ENCODE measurements at regions not wholly inside any gene's neighbourhood (a gene's known extent, or its start where the extent isn't known, plus 50 kb on each side); places are given as distances from the start of the nearest gene placed in this dataset.

- BruUV-seq (replicated peaks): no TSS peak
- TF ChIP-seq ZNF407 (IDR thresholded peaks at IDR 0.05; ENCODE audit: low read depth) (no peak), ZNF512 (tag; IDR thresholded peaks at IDR 0.05) (no peak), MCM2 (IDR thresholded peaks at IDR 0.05; ENCODE audit: low read depth) (no peak), ZNF3 (CRISPR knock-in tag; IDR thresholded peaks at IDR 0.05) (no peak), SIN3A (IDR thresholded peaks at IDR 0.05; ENCODE audit: borderline replicate concordance in 2 of 2, control insufficient read depth in 1 of 2, low read depth in 2 of 2, low read length in 2 of 2) (no peak), COPS2 (conservative IDR thresholded peaks at IDR 0.05) (no peak), ZNF277 (CRISPR knock-in tag; IDR thresholded peaks at IDR 0.05; ENCODE audit: borderline replicate concordance) (no peak), ZBTB34 (CRISPR knock-in tag; IDR thresholded peaks at IDR 0.05) (no peak)
These were observed 124.3 kb upstream of the LRRC3B start for GRCh38 chr3:26498271-26498670.

More at GRCh38 chr3:26498271-26498670, 124.3 kb upstream of the LRRC3B start:
- ATAC-seq (no peak), DNase-seq (ENCODE audit: extremely low read depth in 1 of 4, low spot score in 3 of 4) (no peak), FAIRE-seq (no peak)
- in situ Hi-C loops (cut with MboI) (no loop called here), intact Hi-C loops (cut with micrococcal nuclease) (no loop called here)
- H3K4me2 ChIP-seq (ENCODE audit: insufficient read depth, low read length): no peak overlapping the region
- H3K27ac ChIP-seq (ENCODE audit: extremely low read depth, low read depth, low read length): no peak overlapping the region
- H3K79me2 ChIP-seq (ENCODE audit: control insufficient read depth, insufficient read depth, low read length): no peaks in the 10 kb centered on the region
- POLR2A ChIA-PET: no interaction called here
- H4K20me1 ChIP-seq (replicated peaks; ENCODE audit: control insufficient read depth, insufficient read depth, low read length): no peaks in the 10 kb centered on the region
- WGBS (ENCODE audit: insufficient coverage, low coverage, missing lambda C conversion rate): 0% methylated on average over 2 of the region's 2 CpGs
- no peaks in the 10 kb centered on the region for H3K9me3 ChIP-seq (replicated peaks; ENCODE audit: control insufficient read depth, insufficient read depth, low read depth, low read length)
- CTCF ChIA-PET (ENCODE audit: low intra/inter-chr PET ratio): no interaction called here
- H3K9me1 ChIP-seq (ENCODE audit: control insufficient read depth, insufficient read depth, low read length): no peaks in the 10 kb centered on the region
- H3K4me3 ChIP-seq: no peak overlapping the region
- H3K27me3 ChIP-seq (ENCODE audit: control insufficient read depth in 2 of 2, insufficient read depth in 2 of 2, low read length in 2 of 2): no peaks in the 10 kb centered on the region
- no peak overlapping the region for H3K9ac ChIP-seq (ENCODE audit: insufficient read depth in 1 of 2, low read depth in 2 of 2, low read length in 2 of 2)
- H2AFZ ChIP-seq (ENCODE audit: low read depth, low read length): no peak overlapping the region
- H3K36me3 ChIP-seq (ENCODE audit: control insufficient read depth, insufficient read depth, low read length): no peaks in the 10 kb centered on the region
- no peaks in the 10 kb centered on the region for H3K4me1 ChIP-seq (replicated peaks in 1 of 2; ENCODE audit: control insufficient read depth in 2 of 2, insufficient read depth in 2 of 2, low read length in 2 of 2)

All from K562 (cell line).